Globus pallidus (tissue), 1 donor: ENCODE measurements at regions not wholly inside any gene's neighbourhood (a gene's known extent, or its start where the extent isn't known, plus 50 kb on each side); places are given as distances from the start of the nearest gene placed in this dataset.

ENCODE experiments used
- DNase-seq: peaks from one replicate; pipeline ENCODE4 v3.0.0-alpha.2; 2015; ENCODE audit warnings: low spot score

DNA sequence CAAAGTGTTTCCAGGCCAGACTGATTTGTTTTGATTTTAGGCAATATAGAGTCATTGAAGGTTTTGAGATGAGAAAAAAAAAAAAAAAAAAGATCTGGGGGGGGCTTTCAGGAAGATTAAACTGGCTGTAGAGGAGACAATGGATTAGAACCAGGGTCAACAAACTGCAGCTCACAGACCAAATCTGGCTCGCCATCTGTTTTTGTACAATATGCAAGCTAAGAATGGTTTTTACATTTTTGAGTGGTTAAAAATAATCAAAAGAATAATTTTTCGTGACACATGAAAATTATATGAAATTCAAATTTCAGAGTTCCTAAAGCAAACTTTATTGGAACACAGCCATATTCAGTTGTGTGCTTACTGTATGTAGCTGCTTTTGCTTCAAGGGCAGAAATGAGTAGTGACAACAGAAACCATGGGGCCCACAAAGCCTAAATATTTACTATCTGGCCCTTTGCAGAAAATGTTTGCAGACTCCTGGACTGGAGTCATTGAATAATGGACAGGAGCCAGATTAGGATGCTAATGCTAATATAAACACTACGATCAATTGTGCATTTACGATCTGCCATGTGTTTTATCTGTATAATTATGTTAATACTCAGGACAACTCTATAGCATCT lies 375.7 kb upstream of the DAB1 start:
- DNase-seq: no peak

- DNase-seq: no peak
Measured at GRCh38 chr1:57798543-57798942, 374.7 kb upstream of the DAB1 start.

DNA sequence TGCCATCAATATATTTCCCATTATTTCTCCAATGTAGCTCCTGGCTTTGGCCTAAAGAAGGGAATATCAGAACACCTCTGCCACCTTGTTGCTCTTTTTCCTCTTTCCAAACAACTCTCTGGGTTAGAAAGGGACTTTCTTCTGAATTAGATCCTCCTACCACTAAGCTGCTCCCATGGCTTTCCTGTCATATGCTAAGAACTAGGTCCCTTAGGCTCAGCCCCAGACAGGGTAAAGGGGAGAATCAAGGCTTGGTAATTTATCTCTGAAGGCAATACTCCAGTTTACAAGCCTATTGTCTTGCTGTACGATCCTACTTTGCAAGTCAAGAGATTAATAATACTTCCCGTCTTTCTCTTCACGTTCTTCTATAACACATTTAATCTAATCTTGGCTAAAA lies 373.2 kb upstream of the DAB1 start:
- no peak for DNase-seq

- DNase-seq: no peak
Measured at GRCh38 chr1:57796616-57797015, 372.8 kb upstream of the DAB1 start.

- no peak for DNase-seq
Measured at GRCh38 chr1:57795886-57796285, 372.0 kb upstream of the DAB1 start.

GRCh38 chr1:57794078-57794477 lies 370.2 kb upstream of the DAB1 start:
- DNase-seq: no peak

- DNase-seq: no peak
Measured at GRCh38 chr1:57791497-57791896, 367.6 kb upstream of the DAB1 start.

GRCh38 chr1:57789936-57790335 lies 366.1 kb upstream of the DAB1 start:
- no peak for DNase-seq

DNA sequence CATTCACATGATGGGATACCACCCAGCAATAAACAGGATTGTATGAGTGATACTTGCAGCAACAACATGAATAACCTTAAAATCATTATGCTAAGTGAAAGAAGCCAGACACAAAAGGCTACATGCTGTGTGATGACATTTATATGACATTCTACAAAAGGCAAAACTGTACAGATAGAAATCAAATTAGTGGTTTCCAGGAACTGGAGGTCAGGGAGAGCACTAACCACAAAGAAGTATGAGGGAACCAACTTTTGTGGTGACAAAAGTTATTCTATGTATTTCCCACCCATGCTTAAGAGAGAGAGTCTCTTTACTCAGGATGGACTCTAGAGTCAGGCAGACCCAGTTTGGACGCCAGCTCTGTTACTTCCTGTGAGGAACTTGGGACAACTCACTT lies 364.5 kb upstream of the DAB1 start:
- no peak for DNase-seq

DNA sequence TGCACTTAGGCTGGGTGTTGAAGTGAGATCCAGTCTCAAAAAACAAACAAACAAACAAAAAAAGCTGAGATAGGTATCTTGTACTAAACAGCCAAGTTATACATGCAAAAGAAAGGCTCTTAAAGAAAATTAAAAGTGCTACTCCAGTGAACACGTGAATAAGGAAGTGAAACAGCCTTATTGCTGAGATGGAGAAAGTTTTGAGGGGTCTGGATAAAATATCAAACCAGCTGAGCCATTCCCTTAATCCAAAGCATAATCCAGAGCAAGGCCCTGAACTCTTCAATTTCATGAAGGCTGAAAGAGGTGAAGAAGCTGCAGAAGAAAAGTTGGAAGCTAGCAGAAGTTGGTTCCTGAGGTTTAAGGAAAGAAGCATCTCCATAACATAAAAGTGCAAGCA lies 360.5 kb upstream of the DAB1 start:
- DNase-seq: no peak

DNA sequence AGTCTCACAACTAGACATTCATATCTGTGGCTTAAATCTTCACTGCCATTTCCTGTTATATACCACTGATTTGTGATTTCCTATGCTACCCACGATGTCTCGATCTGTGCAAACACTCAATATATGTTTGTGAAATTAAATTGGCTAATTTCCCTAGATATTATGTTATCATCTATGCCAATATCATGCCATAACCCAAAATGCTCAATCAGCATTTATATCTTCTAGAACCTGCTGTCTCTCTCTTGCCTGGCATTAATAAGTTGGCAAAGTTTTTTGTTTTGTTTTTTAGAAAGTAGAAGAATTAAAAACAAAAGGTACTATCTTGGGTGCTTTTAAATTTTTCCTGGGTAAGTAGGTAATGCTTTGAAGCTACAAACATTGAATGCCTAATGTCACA lies 358.5 kb upstream of the DAB1 start:
- no peak for DNase-seq

GRCh38 chr1:57772580-57773195 lies 348.8 kb upstream of the DAB1 start:
- no peak for DNase-seq

DNA sequence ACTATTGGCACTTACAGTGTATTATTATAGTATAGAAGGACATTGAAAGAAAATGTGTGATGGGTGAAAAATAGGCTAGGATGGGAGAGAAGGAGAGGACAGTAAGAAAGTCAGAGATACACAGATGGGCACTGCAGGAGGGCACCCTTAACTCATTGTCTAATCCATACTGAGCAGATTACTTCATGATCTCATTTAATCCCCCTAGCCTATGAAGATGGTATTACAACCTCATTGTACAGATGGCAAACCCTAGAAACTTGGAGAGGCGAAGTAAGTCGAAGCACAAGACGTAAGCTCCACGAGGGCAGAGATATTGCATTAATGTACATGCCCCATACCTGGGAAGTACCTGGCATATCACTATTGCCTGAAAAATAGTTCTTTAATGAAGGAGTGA lies 346.9 kb upstream of the DAB1 start:
- DNase-seq: no peak

DNA sequence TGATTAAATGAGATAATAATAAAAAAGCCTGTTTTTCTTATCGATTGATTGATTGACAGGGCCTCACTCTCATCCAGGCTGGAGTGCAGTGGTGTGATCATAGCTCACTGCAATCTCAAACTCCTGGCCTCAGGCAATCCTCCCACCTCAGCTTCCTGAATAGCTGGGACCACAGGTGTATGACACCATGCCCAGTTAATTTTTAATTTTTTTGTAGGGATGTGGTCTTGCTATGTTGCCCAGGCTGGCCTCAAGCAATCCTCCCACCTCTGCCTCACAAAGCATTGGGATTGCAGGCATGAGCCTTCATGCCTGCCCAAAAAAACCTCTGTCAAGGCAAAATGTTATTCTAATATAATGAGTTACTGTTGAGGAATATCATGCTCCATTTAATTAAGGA lies 346.4 kb upstream of the DAB1 start:
- no peak for DNase-seq

- DNase-seq: no peak
Measured at GRCh38 chr1:57761628-57762027, 337.8 kb upstream of the DAB1 start.

DNA sequence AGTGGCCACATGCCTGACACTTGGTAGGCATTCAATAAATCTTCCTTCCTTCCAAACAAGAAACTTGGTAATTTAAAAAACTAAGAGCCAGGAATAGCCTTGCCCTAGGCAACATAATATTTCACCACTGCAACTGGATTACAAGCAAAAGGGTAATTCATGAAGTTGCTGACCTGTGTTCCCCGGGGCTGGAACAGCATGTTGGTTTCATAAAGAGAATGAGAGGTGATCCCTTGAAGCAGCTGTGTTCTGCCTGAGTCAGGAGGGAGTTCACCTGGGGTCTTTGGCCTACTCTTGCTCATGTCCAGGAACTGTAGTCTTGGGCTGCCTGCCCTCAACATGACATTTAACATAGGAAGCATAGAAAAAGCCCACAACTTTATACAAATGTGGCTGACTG lies 329.0 kb upstream of the DAB1 start:
- no peak for DNase-seq

DNA sequence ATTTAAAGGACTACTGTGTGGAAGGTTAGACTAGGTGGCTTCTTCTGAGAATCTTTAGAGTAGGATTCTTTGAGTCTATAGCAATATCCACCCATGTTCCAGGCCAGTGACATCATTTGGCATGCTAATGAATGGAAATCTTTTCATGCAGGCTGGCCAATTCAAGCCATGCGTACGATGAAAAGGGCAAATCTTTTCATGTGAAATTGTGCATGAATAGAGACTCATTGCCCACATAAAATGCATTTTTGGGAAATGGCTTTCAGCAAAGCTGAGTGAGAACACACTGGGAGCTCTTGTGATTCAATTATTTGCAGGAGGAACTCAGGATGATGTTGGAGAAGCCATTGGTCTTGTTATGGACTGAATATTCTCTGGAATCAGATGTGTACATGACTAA lies 324.9 kb upstream of the DAB1 start:
- DNase-seq: peak; percentile 3

DNA sequence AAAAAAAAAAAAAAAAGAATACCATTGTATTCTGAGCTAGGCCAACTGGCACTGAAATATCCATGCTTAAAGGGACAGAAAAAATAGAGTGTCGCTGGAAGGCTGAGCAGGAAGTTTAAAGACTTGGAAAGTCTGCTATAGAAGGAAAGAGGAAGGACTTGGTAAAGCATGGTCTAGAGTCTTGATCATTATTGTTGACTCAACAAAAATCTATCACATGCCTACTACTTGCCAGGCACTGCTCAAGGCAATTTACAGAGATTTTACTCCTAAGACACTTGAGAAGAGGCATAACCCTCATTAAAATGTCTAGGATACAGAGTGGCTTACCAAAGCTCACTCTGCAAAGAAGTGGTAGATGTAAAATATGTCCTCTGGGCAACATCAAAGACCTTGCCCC lies 324.0 kb upstream of the DAB1 start:
- peak; percentile 20 for DNase-seq

- no peak for DNase-seq
Measured at GRCh38 chr1:57741521-57741920, 317.7 kb upstream of the DAB1 start.

DNA sequence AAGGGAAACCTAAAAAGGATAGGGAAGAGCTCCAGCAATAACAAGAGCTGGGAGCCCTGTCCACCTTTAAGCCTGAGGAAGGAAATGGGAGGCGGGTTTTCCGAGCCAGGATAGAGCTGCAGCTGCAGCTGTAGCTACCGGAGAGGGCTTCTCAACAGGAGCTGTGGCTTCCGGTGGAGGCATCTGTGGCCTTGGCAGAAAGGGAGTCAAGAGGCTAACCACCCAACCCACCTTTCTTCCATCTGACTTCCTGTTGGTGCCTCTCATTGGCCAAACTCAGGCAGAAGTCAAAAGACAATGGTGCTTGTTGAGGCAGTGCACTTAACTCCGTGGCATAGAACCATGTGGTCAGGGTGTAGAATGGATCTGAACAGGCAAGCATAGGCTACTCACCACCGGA lies 313.1 kb upstream of the DAB1 start:
- no peak for DNase-seq

DNA sequence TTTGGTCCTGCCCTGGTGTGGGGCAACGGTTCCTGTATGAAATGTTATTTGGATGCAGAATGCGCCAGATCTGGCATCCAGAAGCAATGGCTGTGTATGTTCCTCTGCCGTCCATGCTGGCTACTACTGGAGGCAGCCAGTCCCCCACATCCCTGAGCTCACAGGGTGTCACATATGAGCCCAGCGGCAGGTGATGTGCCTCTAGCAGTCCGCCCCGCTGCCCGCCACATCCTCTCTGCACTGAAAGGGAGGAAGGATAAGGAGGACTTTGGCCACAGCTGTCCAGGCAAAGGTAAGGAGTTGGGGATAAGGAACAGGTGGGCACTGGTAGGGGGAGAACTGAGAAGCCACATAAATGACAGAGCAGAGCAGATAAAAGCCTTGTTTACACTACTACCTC lies 305.3 kb upstream of the DAB1 start:
- no peak for DNase-seq

DNA sequence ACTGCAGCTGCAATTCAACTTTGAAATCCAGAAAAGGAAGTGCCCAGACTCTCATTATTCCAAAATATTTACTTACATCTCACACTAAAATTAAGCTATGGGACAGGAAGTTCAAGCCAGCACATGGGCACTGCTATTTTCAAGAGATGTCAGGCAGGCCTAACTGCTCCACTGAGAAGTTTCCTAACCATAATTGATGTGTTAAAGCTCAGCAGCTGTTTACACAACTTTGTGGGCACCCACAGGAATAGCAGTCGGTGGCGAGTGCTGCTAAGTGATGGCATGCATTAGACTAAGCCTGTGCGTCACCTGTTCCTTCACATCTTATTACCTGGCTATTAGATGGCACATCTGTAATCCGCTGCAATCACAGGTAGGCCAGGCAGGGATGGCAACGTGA lies 303.3 kb upstream of the DAB1 start:
- DNase-seq: no peak

GRCh38 chr1:57725318-57725717 lies 301.5 kb upstream of the DAB1 start:
- no peak for DNase-seq

DNA sequence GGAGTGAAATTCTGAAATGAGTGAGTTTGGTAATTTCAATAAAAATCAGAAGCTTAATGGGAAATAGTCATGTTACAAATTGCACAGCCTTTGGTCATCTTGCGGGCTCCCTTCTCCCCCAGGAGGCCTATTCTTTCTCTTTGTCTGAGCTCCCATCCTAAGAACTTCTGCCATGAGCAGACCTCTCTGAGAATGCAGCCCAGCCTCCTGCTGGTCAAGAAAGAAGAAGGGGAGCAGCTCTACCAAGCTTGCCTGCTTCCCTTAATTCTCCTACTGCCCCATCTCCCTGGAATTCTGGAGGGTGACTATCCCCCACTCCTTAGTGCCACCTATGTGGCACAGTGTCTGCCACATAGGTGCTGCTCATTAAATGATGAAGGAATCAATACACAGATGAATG lies 300.7 kb upstream of the DAB1 start:
- no peak for DNase-seq
